Stimulated activated CD4-positive, alpha-beta T cell treated with anti-CD3 and anti-CD28 coated beads, Interleukin-15, amount 100 ng/mL, for 48 hours (primary cell): ENCODE measurements at regions not wholly inside any gene's neighbourhood (a gene's known extent, or its start where the extent isn't known, plus 50 kb on each side); places are given as distances from the start of the nearest gene placed in this dataset.
"Not testable (repeated sequence)": the region's sequence is repeated elsewhere in the genome, so short reads cannot be mapped to it uniquely, and the experiment has no call there.

Source experiments
- DNase-seq, 2 donors: peaks; one replicate each; pipeline ENCODE4 v3.0.0-alpha.2; 2020; ENCODE audit warnings: low read depth in 2 of 2

GRCh38 chr18:997499-997898 lies 92.8 kb downstream of the ADCYAP1 start:
- DNase-seq, result no peak

DNA sequence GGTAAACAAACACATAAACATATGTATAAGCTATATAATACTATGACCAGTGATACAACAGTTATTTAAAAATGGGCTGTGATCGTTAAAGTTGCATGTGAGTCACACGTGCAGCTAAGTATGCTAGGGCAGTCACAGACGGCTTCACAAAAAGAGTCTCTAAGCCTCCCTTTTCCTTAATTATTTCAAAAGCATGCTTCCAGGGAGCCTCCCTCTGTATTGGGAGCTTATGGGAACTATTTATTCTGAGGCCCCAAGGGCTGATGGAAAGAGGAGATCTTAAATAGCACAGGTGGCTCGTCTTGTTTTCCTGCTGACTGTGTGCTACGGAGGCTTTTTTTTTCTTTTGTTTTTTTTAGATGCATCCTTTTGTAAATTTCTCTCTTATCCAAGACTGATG lies 94.3 kb downstream of the ADCYAP1 start:
- DNase-seq, result no peak

- DNase-seq, result no peak
Measured at GRCh38 chr18:1002653-1003178, 98.0 kb downstream of the ADCYAP1 start.

DNA sequence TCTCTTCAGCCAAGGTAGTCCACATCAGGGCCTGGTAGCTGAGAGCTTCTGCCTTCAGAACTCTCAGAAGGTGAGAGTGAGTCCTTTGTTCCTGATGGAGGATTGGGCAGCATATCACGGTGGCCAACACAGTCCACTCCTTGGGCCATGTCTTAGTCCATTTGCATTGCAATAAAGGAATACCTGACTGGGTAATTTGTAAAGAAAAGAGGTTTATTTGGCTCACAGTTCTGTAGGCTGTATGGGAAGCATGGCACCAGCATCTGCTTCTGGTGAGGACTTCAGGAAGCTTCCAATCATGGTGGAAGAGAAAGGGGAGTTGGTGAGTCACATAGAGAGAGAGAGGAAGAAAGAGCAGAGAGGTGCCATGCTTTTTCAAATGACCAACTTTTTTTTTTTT lies 98.8 kb downstream of the ADCYAP1 start:
- no peak for DNase-seq

GRCh38 chr18:1006304-1006703 lies 101.6 kb downstream of the ADCYAP1 start:
- DNase-seq, result no peak

- no peak for DNase-seq
Measured at GRCh38 chr18:1006965-1007364, 102.3 kb downstream of the ADCYAP1 start.

GRCh38 chr18:1011349-1011748 lies 106.7 kb downstream of the ADCYAP1 start:
- DNase-seq, result no peak

GRCh38 chr18:1012775-1013174 lies 108.1 kb downstream of the ADCYAP1 start:
- DNase-seq, result no peak

DNA sequence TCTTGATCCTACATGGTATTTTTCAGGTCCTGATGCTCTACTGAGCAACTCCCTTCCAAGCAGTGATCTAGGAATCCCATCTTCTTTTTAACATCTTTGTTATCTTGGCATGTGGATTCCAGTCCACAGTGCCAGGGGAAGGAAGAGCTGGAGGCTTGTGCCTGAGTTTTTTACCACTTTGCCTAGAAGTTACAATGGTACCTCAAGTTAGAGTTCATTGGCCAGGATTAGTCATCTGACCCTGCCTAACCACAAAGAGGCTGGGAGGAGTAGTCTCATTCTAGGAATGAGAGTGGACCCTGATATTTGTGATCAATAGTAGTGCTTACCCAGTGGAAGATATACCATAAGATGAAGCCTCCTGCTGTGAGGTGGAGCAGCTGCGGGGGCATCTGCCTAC lies 109.3 kb downstream of the ADCYAP1 start:
- no peak for DNase-seq

- DNase-seq, result no peak
Measured at GRCh38 chr18:1014509-1014908, 109.8 kb downstream of the ADCYAP1 start.

- DNase-seq, result no peak
Measured at GRCh38 chr18:1014951-1015624, 110.4 kb downstream of the ADCYAP1 start.

- DNase-seq, result no peak
Measured at GRCh38 chr18:1015777-1016176, 111.1 kb downstream of the ADCYAP1 start.

- DNase-seq, result no peak
Measured at GRCh38 chr18:1017227-1018058, 112.8 kb downstream of the ADCYAP1 start.

DNA sequence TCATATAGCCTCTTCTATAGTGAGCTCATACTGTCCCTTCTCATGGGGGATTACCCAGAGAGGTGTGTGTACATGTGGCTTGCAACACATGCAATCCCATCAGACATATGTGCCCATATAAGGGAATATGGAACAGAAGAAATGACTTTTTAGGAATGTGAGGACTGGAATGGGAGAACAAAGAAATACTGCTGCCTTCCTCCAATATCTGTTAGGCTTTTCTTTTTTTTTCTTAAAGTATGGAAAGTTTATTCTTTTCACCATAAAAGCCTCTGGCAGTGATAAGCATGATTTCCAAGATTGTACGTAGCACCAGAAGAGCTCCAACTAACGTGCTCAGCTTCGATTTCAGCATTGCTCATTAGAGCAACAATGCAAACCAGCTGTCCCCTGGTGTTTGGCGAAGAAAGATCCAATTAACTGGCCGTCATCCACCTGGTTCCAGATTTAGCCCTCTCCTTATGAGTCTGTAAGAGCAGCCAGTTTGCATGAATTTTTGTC lies 113.6 kb downstream of the ADCYAP1 start:
- DNase-seq, result no peak

GRCh38 chr18:1019191-1019590 lies 114.5 kb downstream of the ADCYAP1 start:
- DNase-seq, result no peak

DNA sequence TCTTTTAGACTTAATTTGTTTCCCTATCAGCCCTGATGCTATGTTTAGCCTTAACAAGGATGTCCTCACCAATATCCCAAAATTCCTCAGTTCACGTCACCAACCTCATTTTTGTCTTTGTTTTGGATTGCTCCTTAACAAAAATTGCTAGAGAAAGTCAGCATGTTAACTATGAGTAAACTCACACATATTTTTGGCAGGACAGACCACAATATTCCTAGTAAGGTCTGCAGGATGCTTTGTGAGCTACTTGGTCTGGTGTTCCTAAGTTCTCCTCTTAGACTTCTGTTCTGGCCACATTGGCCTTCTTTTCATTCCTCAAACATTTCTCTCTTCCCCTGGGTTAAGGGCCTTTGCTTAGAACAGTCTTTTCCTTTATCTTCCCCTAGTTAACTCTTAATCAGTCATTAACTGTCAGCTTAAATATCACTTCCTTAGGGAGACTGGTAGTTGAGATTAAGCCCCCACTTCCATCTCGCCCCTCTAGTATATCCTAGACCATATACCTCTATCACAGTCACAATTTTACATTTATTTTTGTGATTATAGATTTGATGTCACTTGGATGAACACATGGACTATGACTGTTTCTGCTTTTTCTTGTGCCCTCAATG lies 116.2 kb downstream of the ADCYAP1 start:
- no peak for DNase-seq

GRCh38 chr18:1026930-1027329 lies 122.3 kb downstream of the ADCYAP1 start:
- DNase-seq, result no peak

- not testable (repeated sequence) for DNase-seq
Measured at GRCh38 chr18:1033092-1033491, 128.4 kb downstream of the ADCYAP1 start.

GRCh38 chr18:1034971-1035370 lies 130.3 kb downstream of the ADCYAP1 start:
- no peak for DNase-seq

DNA sequence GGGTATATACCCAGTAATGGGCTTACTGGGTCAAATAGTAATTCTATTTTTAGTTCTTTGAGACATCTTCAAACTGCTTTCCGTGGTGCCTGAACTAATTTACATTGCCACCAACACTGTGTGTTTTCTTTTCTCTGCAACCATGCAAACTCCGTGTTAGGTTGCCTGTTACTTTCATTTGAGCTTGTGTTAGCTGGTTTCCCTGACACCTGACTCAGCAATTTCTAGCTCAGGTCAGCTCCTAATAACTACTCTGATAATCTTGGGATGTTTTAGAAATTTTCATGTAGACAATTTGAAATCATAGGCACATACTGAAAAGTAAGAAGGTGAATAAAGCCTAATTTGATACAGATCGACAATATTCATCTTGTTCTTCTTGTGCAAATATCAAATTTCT lies 132.3 kb downstream of the ADCYAP1 start:
- no peak for DNase-seq

DNA sequence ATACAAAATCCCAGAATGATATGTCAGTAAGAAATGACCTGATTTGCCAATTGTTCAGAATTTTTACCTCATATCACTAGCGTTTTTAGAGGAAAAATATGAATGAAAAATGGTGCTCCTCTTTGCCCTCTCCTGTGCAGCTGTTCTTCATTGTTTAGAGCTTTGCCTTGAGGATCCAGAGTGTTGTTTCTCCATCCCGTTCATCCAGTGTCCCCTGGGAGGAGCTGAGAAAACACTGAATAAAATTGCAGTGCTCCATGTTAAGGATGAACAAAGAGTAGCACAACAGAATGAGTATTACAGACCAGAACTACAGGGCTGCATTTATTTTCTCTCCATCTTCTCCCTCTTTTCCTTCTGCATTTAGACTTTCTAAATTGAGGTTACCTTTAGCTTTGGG lies 133.1 kb downstream of the ADCYAP1 start:
- no peak for DNase-seq

GRCh38 chr18:1039421-1039820 lies 134.8 kb downstream of the ADCYAP1 start:
- no peak for DNase-seq
